ENCODE measurements at regions not wholly inside any gene's neighbourhood (a gene's known extent, or its start where the extent isn't known, plus 50 kb on each side); places are given as distances from the start of the nearest gene placed in this dataset.

DNA sequence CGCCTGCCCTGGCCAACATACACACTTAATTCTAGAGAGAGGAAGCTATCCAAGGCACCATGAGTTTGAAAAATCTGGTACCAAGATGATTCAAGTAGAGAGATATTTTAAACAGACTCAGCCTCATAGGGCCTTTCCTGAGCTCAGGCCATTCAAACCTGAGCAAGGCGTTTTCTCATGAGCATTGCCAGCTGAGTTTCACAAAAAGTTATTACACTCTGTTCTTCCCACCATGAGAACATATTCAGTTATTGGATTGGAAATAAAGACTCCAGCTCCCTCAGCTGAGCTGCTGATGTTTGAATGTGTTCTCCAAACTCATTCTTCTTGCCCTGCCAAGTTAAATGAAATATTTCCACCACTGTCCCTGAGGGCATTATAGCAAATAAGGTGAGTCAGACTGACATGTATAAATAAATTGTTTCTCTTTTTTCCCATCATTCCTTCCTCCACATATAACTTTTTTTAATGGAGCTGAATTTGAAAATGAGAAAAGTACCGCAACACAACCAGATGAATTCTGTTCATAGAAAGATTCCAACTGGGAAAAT lies 429.6 kb downstream of the RAB28 start:
- TF ChIP-seq, protein P1, sequence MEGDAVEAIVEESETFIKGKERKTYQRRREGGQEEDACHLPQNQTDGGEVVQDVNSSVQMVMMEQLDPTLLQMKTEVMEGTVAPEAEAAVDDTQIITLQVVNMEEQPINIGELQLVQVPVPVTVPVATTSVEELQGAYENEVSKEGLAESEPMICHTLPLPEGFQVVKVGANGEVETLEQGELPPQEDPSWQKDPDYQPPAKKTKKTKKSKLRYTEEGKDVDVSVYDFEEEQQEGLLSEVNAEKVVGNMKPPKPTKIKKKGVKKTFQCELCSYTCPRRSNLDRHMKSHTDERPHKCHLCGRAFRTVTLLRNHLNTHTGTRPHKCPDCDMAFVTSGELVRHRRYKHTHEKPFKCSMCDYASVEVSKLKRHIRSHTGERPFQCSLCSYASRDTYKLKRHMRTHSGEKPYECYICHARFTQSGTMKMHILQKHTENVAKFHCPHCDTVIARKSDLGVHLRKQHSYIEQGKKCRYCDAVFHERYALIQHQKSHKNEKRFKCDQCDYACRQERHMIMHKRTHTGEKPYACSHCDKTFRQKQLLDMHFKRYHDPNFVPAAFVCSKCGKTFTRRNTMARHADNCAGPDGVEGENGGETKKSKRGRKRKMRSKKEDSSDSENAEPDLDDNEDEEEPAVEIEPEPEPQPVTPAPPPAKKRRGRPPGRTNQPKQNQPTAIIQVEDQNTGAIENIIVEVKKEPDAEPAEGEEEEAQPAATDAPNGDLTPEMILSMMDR (IDR thresholded peaks at IDR 0.05), result no peak
- TF ChIP-seq POLR2A (IDR thresholded peaks at IDR 0.05) (no peak), POLR2AphosphoS5 (IDR thresholded peaks at IDR 0.05) (no peak), EP300 (IDR thresholded peaks at IDR 0.05) (no peak)
